A673 (cell line): ENCODE measurements at regions not wholly inside any gene's neighbourhood (a gene's known extent, or its start where the extent isn't known, plus 50 kb on each side); places are given as distances from the start of the nearest gene placed in this dataset.

ENCODE experiments used
- BruUV-seq: library from RNA; stranded (reverse); fragments of 400-500 nt; replicated peaks from 2 replicates; lab custom pipeline; 2021; lab: Mats Ljungman, UMichigan
- CTCF ChIA-PET: fragments of 300-600 bp; sonication (Branson Sonifier 250); formaldehyde crosslinking; loops from one replicate; lab custom pipeline; 2022; ENCODE audit warnings: antibody characterized with exemption; lab: Charles Lee
- POLR2A ChIA-PET: fragments of 300-600 bp; sonication (Branson Sonifier 250); formaldehyde crosslinking; loops from one replicate; lab custom pipeline; 2022; ENCODE audit warnings: antibody characterized with exemption; ENCODE audit not compliant: low non-redundant PET; lab: Charles Lee
- DNase-seq: peaks from one replicate; pipeline ENCODE4 v3.0.0-alpha.2; 2015; ENCODE audit warnings: low spot score
- H3K27ac ChIP-seq: fragments of 200-600 bp; sonication (generic); 2 replicates; pipeline ENCODE4 v1.5.1; 2016; ENCODE audit warnings: mixed run types, low read depth, mild to moderate bottlenecking, mixed read lengths, antibody characterized with exemption, low read length; ENCODE audit not compliant: poor library complexity, severe bottlenecking
- H3K27me3 ChIP-seq: fragments of 200-600 bp; sonication (generic); replicated peaks from 2 replicates; pipeline ENCODE4 v1.6.1; 2017; ENCODE audit warnings: mixed run types, low read depth, mild to moderate bottlenecking, mixed read lengths, antibody characterized with exemption, low read length; ENCODE audit not compliant: insufficient read depth, poor library complexity
- H3K36me3 ChIP-seq: fragments of 200-600 bp; sonication (generic); 2 replicates; pipeline ENCODE4 v1.6.1; 2016; ENCODE audit warnings: mixed run types, mild to moderate bottlenecking, mixed read lengths, antibody characterized with exemption, low read length; ENCODE audit not compliant: insufficient read depth, poor library complexity, severe bottlenecking
- H3K4me1 ChIP-seq: fragments of 200-600 bp; sonication (generic); 2 replicates; pipeline ENCODE4 v1.6.1; 2017; ENCODE audit warnings: mixed run types, mild to moderate bottlenecking, mixed read lengths, antibody characterized with exemption, low read length; ENCODE audit not compliant: insufficient read depth, poor library complexity, severe bottlenecking
- H3K4me3 ChIP-seq: fragments of 200-600 bp; sonication (generic); 2 replicates; pipeline ENCODE4 v1.5.1; 2016; ENCODE audit warnings: low read depth, mixed run types, mild to moderate bottlenecking, mixed read lengths, low read length; ENCODE audit not compliant: poor library complexity, severe bottlenecking
- H3K9me3 ChIP-seq: fragments of 200-600 bp; sonication (generic); 2 replicates; pipeline ENCODE4 v1.6.1; 2016; ENCODE audit warnings: mixed run types, low read depth, mild to moderate bottlenecking, mixed read lengths, antibody characterized with exemption, low read length; ENCODE audit not compliant: poor library complexity, severe bottlenecking
- EZH2 ChIP-seq: fragments of 200-600 bp; sonication (generic); IDR thresholded peaks from 2 replicates; pipeline ENCODE4 v1.6.1; 2017; ENCODE audit warnings: borderline replicate concordance, low read depth, mild to moderate bottlenecking, mixed read lengths, antibody characterized with exemption, low read length; ENCODE audit not compliant: poor library complexity, severe bottlenecking
- intact Hi-C: fragments of 100-400 bp; cut with micrococcal nuclease; formaldehyde crosslinking; loops from one replicate; pipeline ENCODE4 v1.10.0; 2022; ENCODE audit not compliant: unreplicated experiment
- TF ChIP-seq, protein P1 (sequence below): fragments of 300-800, 200-600 bp; sonication (generic); conservative IDR thresholded peaks from 2 replicates; pipeline ENCODE4 v1.5.1; 2017; ENCODE audit warnings: low read depth, mild to moderate bottlenecking, antibody characterized with exemption, low read length, moderate library complexity, mixed read lengths

DNA sequence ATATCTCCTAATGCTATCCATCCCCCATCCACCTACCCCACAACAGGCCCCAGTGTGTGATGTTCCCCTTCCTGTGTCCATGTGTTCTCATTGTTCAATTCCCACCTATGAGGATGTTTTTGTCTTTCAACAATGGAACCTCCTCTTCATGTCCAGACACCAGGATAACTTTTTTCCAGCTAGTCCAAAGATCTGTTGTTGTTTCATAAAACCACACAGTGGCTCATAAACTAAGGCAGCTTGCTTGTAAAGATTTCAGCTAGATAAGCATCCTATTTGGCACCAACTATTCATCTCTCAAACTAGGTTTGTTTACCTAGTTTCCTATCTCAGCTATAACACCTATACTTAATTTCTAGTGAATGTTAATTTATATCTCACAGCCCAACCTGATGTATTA is 937.7 kb downstream of the TRIB2 start:
- intact Hi-C loops = no loop called here
- CTCF ChIA-PET = no interaction called here
- no peak overlapping the region for H3K27ac ChIP-seq

DNA sequence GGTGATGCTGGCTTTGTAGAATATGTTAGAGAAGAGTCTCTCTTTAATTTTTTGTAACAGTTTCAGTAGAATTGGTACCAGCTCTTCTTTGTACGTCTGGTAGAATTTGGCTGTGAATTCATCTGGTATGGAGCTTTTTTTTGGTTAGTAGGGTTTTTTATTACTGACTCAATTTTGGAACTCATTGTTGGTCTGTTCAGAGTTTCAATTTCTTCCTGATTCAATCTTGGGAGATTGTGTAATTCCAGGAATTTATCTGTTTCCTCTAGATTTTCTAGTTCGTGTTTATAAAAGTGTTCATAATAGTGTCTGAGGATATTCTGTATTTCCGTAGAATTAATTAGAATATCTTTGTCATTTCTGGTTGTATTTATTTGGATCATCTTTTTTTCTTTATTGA is 943.5 kb downstream of the TRIB2 start:
- no peak for TF ChIP-seq EZH2
- peaks cover 4% of the 10 kb centered on the region for H3K9me3 ChIP-seq
- no peaks in the 10 kb centered on the region for H3K36me3 ChIP-seq
- POLR2A ChIA-PET = no interaction called here
- no peak for DNase-seq
- H3K4me1 ChIP-seq = no peaks in the 10 kb centered on the region
- CTCF ChIA-PET = no interaction called here
- no peak overlapping the region for H3K27ac ChIP-seq
- BruUV-seq = no TSS peak
- intact Hi-C loops = no loop called here
- H3K4me3 ChIP-seq = no peak overlapping the region
- H3K27me3 ChIP-seq = no peaks in the 10 kb centered on the region

More for the DNA sequence above, 937.7 kb downstream of the TRIB2 start:
- BruUV-seq = no TSS peak
- H3K27me3 ChIP-seq = no peaks in the 10 kb centered on the region
- no peaks in the 10 kb centered on the region for H3K9me3 ChIP-seq
- no peak for DNase-seq
- TF ChIP-seq, protein P1, sequence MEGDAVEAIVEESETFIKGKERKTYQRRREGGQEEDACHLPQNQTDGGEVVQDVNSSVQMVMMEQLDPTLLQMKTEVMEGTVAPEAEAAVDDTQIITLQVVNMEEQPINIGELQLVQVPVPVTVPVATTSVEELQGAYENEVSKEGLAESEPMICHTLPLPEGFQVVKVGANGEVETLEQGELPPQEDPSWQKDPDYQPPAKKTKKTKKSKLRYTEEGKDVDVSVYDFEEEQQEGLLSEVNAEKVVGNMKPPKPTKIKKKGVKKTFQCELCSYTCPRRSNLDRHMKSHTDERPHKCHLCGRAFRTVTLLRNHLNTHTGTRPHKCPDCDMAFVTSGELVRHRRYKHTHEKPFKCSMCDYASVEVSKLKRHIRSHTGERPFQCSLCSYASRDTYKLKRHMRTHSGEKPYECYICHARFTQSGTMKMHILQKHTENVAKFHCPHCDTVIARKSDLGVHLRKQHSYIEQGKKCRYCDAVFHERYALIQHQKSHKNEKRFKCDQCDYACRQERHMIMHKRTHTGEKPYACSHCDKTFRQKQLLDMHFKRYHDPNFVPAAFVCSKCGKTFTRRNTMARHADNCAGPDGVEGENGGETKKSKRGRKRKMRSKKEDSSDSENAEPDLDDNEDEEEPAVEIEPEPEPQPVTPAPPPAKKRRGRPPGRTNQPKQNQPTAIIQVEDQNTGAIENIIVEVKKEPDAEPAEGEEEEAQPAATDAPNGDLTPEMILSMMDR = no peak
- no peak for TF ChIP-seq EZH2
- no peaks in the 10 kb centered on the region for H3K4me1 ChIP-seq
- no peaks in the 10 kb centered on the region for H3K36me3 ChIP-seq
- H3K4me3 ChIP-seq = no peak overlapping the region
- POLR2A ChIA-PET = no interaction called here

DNA sequence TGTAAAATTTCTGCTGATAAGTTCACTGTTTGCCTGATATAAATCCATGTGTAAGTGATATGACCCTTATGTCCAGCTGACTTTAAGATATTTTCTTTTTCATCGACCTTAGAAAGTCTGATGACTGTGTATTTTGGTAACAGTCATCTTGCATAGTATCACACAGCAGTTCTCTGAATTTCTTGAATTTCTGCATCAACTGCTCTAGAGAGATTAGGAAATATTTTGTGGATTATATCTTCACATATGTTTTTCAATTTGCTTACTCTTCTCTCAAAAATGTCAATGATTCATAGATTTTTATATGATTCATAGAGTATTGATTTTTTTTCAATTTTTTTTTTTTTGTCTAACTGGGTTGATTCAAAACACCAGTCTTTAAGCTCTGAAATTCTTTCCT is 945.3 kb downstream of the TRIB2 start:
- BruUV-seq = no TSS peak
- ChIA-PET CTCF (no interaction called here), POLR2A (no interaction called here)
- peaks cover 4% of the 10 kb centered on the region for H3K9me3 ChIP-seq
- intact Hi-C loops = no loop called here
- H3K4me3 ChIP-seq = no peak overlapping the region
- DNase-seq = no peak
- H3K27ac ChIP-seq = no peak overlapping the region
- no peaks in the 10 kb centered on the region for H3K36me3 ChIP-seq
- TF ChIP-seq, protein P1 = no peak
- TF ChIP-seq EZH2 = no peak
- H3K27me3 ChIP-seq = no peaks in the 10 kb centered on the region
- no peaks in the 10 kb centered on the region for H3K4me1 ChIP-seq

DNA sequence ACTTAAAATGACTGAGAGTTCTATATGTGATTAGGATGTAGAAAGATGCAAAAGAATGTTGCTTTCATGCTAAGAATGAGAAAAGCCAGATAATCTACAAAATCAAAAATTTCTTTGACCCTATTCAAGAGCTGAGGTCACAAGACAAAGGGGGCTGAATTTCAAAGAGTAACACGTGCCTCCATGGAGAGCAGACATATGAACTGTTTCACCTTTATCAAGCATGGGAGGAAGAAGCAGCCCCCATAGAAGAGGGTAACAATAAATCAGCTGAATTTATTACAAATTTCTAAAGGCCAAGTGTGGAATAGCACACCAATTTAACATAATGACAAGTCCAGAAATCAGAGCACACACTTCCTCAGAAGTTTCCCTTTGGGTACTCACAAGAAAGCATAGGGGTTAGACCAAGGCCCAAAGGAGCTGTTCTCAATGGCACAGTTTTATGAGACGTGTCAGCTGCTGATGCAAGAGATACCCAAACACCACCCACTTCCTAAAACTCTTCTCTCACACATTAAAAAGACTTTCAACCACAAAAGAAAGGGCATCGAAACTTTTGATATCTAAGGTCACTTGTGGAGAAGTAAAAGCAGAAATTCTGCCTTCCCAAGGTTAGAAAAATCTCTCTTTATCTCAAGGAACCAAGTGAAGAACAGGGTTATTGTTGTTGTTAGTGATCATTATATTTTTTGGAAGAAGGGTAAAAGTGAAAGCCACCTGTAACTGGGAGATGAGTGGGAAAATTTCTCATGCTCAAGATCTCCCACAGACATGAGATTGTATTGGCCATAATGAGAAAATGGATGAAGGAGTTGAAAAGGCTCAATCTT is 950.1 kb downstream of the TRIB2 start:
- no peak for DNase-seq
- Histone ChIP-seq H3K4me3 (no peak overlapping the region), H3K36me3 (no peaks in the 10 kb centered on the region), H3K27me3 (no peaks in the 10 kb centered on the region), H3K9me3 (peaks cover 4% of the 10 kb centered on the region), H3K4me1 (no peaks in the 10 kb centered on the region), H3K27ac (no peak overlapping the region)
- TF ChIP-seq EZH2 = no peak
- TF ChIP-seq, protein P1 = no peak
- intact Hi-C loops = no loop called here
- ChIA-PET POLR2A (no interaction called here), CTCF (no interaction called here)
- no TSS peak for BruUV-seq
